Natural killer cell (primary cell): ENCODE measurements at regions not wholly inside any gene's neighbourhood (a gene's known extent, or its start where the extent isn't known, plus 50 kb on each side); places are given as distances from the start of the nearest gene placed in this dataset.

Experiments used
- ATAC-seq, 3 donors: fragments of 150-1000 bp in 2 of 3; fragments of 200-7000 bp in 1 of 3; cut with Tn5 transposase; 1 replicate in 1 of 3; 2 replicates in 2 of 3; pipeline ENCODE4 v1.10.0; 2021; ENCODE audit warnings: mild to moderate bottlenecking in 2 of 3, moderate library complexity in 2 of 3
- DNase-seq, 2 donors: peaks; one replicate each; pipeline versions ENCODE4 v3.0.0 to v3.0.0-alpha.2; 2013 to 2021; ENCODE audit warnings: mixed read lengths in 1 of 2
- H3K27ac ChIP-seq: one replicate; pipeline ENCODE4 v1.5.1; 2013; ENCODE audit warnings: mild to moderate bottlenecking, low read length
- H3K27me3 ChIP-seq: one replicate; pipeline ENCODE4 v1.6.1; 2013; ENCODE audit warnings: low read length; ENCODE audit not compliant: control insufficient read depth, insufficient read depth
- H3K36me3 ChIP-seq: one replicate; pipeline ENCODE4 v1.6.1; 2013; ENCODE audit warnings: low read length; ENCODE audit not compliant: control insufficient read depth, insufficient read depth
- H3K4me1 ChIP-seq: one replicate; pipeline ENCODE4 v1.6.1; 2013; ENCODE audit warnings: low read length; ENCODE audit not compliant: control insufficient read depth, insufficient read depth
- H3K4me3 ChIP-seq: one replicate; pipeline ENCODE4 v1.5.1; 2013; ENCODE audit warnings: low read length
- H3K9me3 ChIP-seq: one replicate; pipeline ENCODE4 v1.6.1; 2013; ENCODE audit warnings: low read length; ENCODE audit not compliant: control insufficient read depth, insufficient read depth
- H3K27ac Mint-ChIP-seq, 2 donors: one replicate each; pipeline ENCODE4 v1.8.0; 2022; ENCODE audit warnings: mild to moderate bottlenecking in 2 of 2, mixed read lengths in 2 of 2, moderate library complexity in 1 of 2
- H3K27me3 Mint-ChIP-seq, 2 donors: one replicate each; pipeline ENCODE4 v1.8.0; 2022; ENCODE audit warnings: low read depth in 2 of 2, mixed read lengths in 2 of 2
- H3K36me3 Mint-ChIP-seq: one replicate; pipeline ENCODE4 v1.8.0; 2022; ENCODE audit warnings: mixed read lengths
- H3K4me1 Mint-ChIP-seq, 2 donors: one replicate each; pipeline ENCODE4 v1.8.0; 2022; ENCODE audit warnings: mixed read lengths in 2 of 2
- H3K4me3 Mint-ChIP-seq: one replicate; pipeline ENCODE4 v1.8.0; 2022; ENCODE audit warnings: mild to moderate bottlenecking, moderate library complexity, mixed read lengths
- H3K9me3 Mint-ChIP-seq, 2 donors: one replicate each; pipeline ENCODE4 v1.8.0; 2022; ENCODE audit warnings: mixed read lengths in 2 of 2
- CTCF ChIP-seq: fragments of 200-600 bp; IDR thresholded peaks from one replicate; pipeline ENCODE4 v1.8.0; 2022; ENCODE audit warnings: antibody characterized with exemption
- WGBS: methylation state at CpG from one replicate; pipeline ENCODE4 v1.1.7; 2013; ENCODE audit warnings: missing lambda C conversion rate; ENCODE audit not compliant: insufficient coverage; 5-methylcytosine and 5-hydroxymethylcytosine counted together
- intact Hi-C: fragments of 100-400 bp; cut with micrococcal nuclease; formaldehyde crosslinking; loops from one replicate; pipeline ENCODE4 v1.14.2; 2022

- H3K36me3 Mint-ChIP-seq: no peaks in the 10 kb centered on the region
- TF ChIP-seq CTCF: no peak
- H3K9me3 Mint-ChIP-seq: no peaks in the 10 kb centered on the region
- intact Hi-C loops: no loop called here
- H3K4me3 ChIP-seq: no peak overlapping the region
- no peaks in the 10 kb centered on the region for H3K4me1 ChIP-seq
- peaks cover 7 to 14% of the 10 kb centered on the region in 2 donors for H3K27me3 Mint-ChIP-seq
- ATAC-seq: no peak
- 81% methylated on average over 7 of the region's 7 CpGs for WGBS
- H3K36me3 ChIP-seq: no peaks in the 10 kb centered on the region
- H3K4me1 Mint-ChIP-seq: no peaks in the 10 kb centered on the region
- DNase-seq: no peak
- H3K9me3 ChIP-seq: no peaks in the 10 kb centered on the region
- H3K27ac ChIP-seq: no peak overlapping the region
- H3K27me3 ChIP-seq: no peaks in the 10 kb centered on the region
- H3K27ac Mint-ChIP-seq: no peak overlapping the region
- no peak overlapping the region for H3K4me3 Mint-ChIP-seq
Observed at GRCh38 chr6:157727629-157728182, 95.3 kb upstream of the SNX9 start.

- H3K4me1 Mint-ChIP-seq: no peaks in the 10 kb centered on the region
- no peak overlapping the region for H3K4me3 Mint-ChIP-seq
- Histone ChIP-seq H3K27me3 (no peaks in the 10 kb centered on the region), H3K4me1 (no peaks in the 10 kb centered on the region), H3K27ac (no peak overlapping the region), H3K4me3 (no peak overlapping the region), H3K36me3 (no peaks in the 10 kb centered on the region), H3K9me3 (no peaks in the 10 kb centered on the region)
- intact Hi-C loops: no loop called here
- no peaks in the 10 kb centered on the region for H3K36me3 Mint-ChIP-seq
- WGBS: 96% methylated on average over 6 of the region's 6 CpGs
- peaks cover 3 to 9% of the 10 kb centered on the region in 2 donors for H3K27me3 Mint-ChIP-seq
- no peaks in the 10 kb centered on the region for H3K9me3 Mint-ChIP-seq
- TF ChIP-seq CTCF: no peak
- no peak overlapping the region for H3K27ac Mint-ChIP-seq
- no peak for DNase-seq
- ATAC-seq: no peak
Observed at GRCh38 chr6:157728183-157728881, 94.7 kb upstream of the SNX9 start.

GRCh38 chr6:157731221-157731620 is 91.8 kb upstream of the SNX9 start:
- ATAC-seq: no peak

More at GRCh38 chr6:157731221-157731620, 91.8 kb upstream of the SNX9 start:
- Mint-ChIP-seq H3K27ac (no peak overlapping the region), H3K4me3 (no peak overlapping the region), H3K9me3 (no peaks in the 10 kb centered on the region), H3K36me3 (no peaks in the 10 kb centered on the region), H3K27me3 (peaks cover 0 to 2% of the 10 kb centered on the region in 2 donors), H3K4me1 (no peaks in the 10 kb centered on the region)
- 91% methylated on average over 5 of the region's 5 CpGs for WGBS
- H3K27ac ChIP-seq: no peak overlapping the region
- no peak for DNase-seq
- no peak for TF ChIP-seq CTCF
- H3K9me3 ChIP-seq: no peaks in the 10 kb centered on the region
- H3K27me3 ChIP-seq: no peaks in the 10 kb centered on the region
- no peak overlapping the region for H3K4me3 ChIP-seq
- no peaks in the 10 kb centered on the region for H3K4me1 ChIP-seq
- no peaks in the 10 kb centered on the region for H3K36me3 ChIP-seq
- intact Hi-C loops: no loop called here
